ENCODE measurements at regions not wholly inside any gene's neighbourhood (a gene's known extent, or its start where the extent isn't known, plus 50 kb on each side); places are given as distances from the start of the nearest gene placed in this dataset.

DNA sequence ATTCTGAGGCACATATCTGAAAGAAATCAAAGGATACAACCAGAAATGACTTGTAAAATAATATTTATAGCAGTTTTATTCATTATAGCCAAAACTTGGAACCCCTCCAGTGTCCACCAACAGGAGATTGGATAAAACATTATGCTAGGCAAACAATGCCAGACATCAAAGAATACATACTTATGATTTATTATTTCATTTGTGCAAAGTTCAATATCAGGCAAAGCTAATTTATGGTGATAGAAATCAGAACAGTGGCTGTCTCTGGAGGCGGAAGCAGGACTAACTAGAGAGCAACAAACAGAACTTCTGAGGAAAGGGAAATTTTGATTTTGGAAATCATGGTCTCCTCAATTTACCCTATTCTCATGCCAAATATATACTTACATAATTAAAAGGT is 193.1 kb downstream of the ICE1 start:
- Mint-ChIP-seq H3K27ac (ENCODE audit: unreplicated experiment) (no peak overlapping the region), H3K36me3 (ENCODE audit: unreplicated experiment) (no peaks in the 10 kb centered on the region), H3K9me3 (ENCODE audit: unreplicated experiment) (no peaks in the 10 kb centered on the region), H3K4me1 (ENCODE audit: low read depth, unreplicated experiment) (peaks cover 2% of the 10 kb centered on the region), H3K4me3 (ENCODE audit: unreplicated experiment) (no peak overlapping the region), H3K27me3 (ENCODE audit: unreplicated experiment) (peaks cover 1% of the 10 kb centered on the region)
- TF ChIP-seq, protein P1, sequence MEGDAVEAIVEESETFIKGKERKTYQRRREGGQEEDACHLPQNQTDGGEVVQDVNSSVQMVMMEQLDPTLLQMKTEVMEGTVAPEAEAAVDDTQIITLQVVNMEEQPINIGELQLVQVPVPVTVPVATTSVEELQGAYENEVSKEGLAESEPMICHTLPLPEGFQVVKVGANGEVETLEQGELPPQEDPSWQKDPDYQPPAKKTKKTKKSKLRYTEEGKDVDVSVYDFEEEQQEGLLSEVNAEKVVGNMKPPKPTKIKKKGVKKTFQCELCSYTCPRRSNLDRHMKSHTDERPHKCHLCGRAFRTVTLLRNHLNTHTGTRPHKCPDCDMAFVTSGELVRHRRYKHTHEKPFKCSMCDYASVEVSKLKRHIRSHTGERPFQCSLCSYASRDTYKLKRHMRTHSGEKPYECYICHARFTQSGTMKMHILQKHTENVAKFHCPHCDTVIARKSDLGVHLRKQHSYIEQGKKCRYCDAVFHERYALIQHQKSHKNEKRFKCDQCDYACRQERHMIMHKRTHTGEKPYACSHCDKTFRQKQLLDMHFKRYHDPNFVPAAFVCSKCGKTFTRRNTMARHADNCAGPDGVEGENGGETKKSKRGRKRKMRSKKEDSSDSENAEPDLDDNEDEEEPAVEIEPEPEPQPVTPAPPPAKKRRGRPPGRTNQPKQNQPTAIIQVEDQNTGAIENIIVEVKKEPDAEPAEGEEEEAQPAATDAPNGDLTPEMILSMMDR (IDR thresholded peaks at IDR 0.05; ENCODE audit: partially characterized antibody, unreplicated experiment) = no peak
- DNase-seq = no peak

DNA sequence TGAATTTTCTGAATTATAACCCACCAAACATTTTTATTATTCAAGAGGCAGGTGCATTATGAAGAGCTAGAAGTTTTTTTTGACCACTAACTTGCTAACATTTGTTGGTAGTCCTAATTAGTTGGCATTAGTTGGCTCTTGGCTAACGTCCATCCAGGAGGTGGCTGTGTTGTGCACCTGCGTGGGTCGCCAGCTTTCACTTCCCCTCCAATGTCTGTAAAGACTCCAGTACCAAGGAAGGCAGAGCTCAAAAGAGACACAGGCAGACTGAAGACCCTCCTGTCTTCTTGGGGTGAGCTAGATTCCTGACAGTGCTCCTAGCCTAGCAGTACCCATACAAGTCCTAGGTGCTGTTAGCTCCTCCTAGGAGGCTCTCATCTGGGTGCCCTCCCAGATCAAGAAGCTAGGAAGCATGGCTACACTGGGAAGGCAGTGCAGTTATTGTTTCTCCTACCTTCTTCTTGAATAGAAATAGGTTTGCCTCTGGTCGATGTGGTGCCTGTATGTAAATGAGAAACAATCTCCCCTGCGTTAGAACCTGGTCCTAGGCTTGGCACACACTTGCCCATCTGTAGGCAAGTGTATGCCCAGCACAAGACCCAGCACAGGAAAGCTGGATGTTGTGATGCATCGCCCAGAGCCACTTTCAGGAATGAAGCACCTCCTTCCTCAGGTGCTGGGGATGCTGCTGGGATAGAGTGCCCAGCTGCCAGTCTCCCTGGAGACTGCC is 190.9 kb downstream of the ICE1 start:
- Mint-ChIP-seq H3K9me3 (ENCODE audit: unreplicated experiment) (no peaks in the 10 kb centered on the region), H3K27ac (ENCODE audit: unreplicated experiment) (no peak overlapping the region), H3K36me3 (ENCODE audit: unreplicated experiment) (no peaks in the 10 kb centered on the region), H3K27me3 (ENCODE audit: unreplicated experiment) (peaks cover 1% of the 10 kb centered on the region), H3K4me1 (ENCODE audit: low read depth, unreplicated experiment) (peaks cover 2% of the 10 kb centered on the region), H3K4me3 (ENCODE audit: unreplicated experiment) (no peak overlapping the region)
- TF ChIP-seq, protein P1 (IDR thresholded peaks at IDR 0.05; ENCODE audit: partially characterized antibody, unreplicated experiment) = no peak
- no peak for DNase-seq

DNA sequence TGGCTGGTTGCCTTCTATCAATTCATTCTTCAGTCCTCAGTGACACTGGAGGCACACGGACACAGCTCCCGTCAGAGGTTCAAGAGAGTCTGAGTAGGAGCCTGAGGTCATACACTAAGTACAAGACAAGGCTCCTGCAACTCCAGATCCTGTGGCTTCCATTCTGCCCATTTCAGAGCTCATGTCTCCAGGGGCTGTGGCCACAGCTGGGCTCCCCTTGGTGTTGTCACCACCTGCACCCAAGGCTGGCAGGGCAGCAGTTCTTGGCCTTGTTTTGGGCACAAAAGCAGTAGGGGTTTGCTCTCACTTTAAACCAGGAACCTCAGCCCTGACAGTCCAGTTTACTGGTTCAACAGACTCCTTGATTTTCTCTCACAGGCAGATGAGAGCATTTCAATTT is 189.6 kb downstream of the ICE1 start:
- TF ChIP-seq, protein P1 (IDR thresholded peaks at IDR 0.05; ENCODE audit: partially characterized antibody, unreplicated experiment) = no peak
- Mint-ChIP-seq H3K4me1 (ENCODE audit: low read depth, unreplicated experiment) (peaks cover 2% of the 10 kb centered on the region), H3K27ac (ENCODE audit: unreplicated experiment) (no peak overlapping the region), H3K27me3 (ENCODE audit: unreplicated experiment) (peaks cover 1% of the 10 kb centered on the region), H3K4me3 (ENCODE audit: unreplicated experiment) (no peak overlapping the region), H3K36me3 (ENCODE audit: unreplicated experiment) (no peaks in the 10 kb centered on the region), H3K9me3 (ENCODE audit: unreplicated experiment) (no peaks in the 10 kb centered on the region)
- DNase-seq = no peak

DNA sequence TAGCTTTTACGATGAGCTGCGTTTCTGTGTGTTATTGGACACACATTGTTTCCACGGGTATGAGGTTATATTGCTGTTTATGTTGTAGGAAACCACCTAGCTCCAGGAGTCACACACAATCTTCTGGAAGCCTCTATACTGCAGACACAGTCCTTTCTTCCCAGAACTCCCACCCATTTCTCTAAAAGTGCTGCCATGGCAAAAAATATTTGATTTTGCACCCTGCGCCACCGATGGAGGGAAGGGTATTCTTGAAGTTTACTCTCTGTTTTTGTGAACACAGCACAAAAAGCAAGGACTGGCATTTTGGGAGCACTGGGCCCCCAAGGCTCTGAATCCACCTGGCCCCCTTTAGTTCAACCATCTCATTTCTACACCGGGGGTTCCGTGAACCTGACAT is 187.5 kb downstream of the ICE1 start:
- Mint-ChIP-seq H3K36me3 (ENCODE audit: unreplicated experiment) (no peaks in the 10 kb centered on the region), H3K27ac (ENCODE audit: unreplicated experiment) (no peak overlapping the region), H3K4me3 (ENCODE audit: unreplicated experiment) (no peak overlapping the region), H3K27me3 (ENCODE audit: unreplicated experiment) (peaks cover 1% of the 10 kb centered on the region), H3K9me3 (ENCODE audit: unreplicated experiment) (no peaks in the 10 kb centered on the region), H3K4me1 (ENCODE audit: low read depth, unreplicated experiment) (no peaks in the 10 kb centered on the region)
- TF ChIP-seq, protein P1 (IDR thresholded peaks at IDR 0.05; ENCODE audit: partially characterized antibody, unreplicated experiment) = no peak
- no peak for DNase-seq

GRCh38 chr5:5605170-5605764 is 182.8 kb downstream of the ICE1 start:
- Mint-ChIP-seq H3K27me3 (ENCODE audit: unreplicated experiment) (peaks cover 2% of the 10 kb centered on the region), H3K4me1 (ENCODE audit: low read depth, unreplicated experiment) (no peaks in the 10 kb centered on the region), H3K4me3 (ENCODE audit: unreplicated experiment) (no peak overlapping the region), H3K36me3 (ENCODE audit: unreplicated experiment) (no peaks in the 10 kb centered on the region), H3K27ac (ENCODE audit: unreplicated experiment) (no peak overlapping the region), H3K9me3 (ENCODE audit: unreplicated experiment) (no peaks in the 10 kb centered on the region)
- DNase-seq = no peak
- TF ChIP-seq, protein P1 (IDR thresholded peaks at IDR 0.05; ENCODE audit: partially characterized antibody, unreplicated experiment) = no peak

Measured in glutamatergic neuron (in vitro differentiated cells).